Karpas-422 (cell line): ENCODE measurements at regions not wholly inside any gene's neighbourhood (a gene's known extent, or its start where the extent isn't known, plus 50 kb on each side); places are given as distances from the start of the nearest gene placed in this dataset.
"Not testable (repeated sequence)": the region's sequence is repeated elsewhere in the genome, so short reads cannot be mapped to it uniquely, and the experiment has no call there.

Experiments
- DNase-seq: peaks from one replicate; pipeline ENCODE4 v3.0.0-alpha.2; 2015
- H2AFZ ChIP-seq: fragments of 200-600 bp; sonication (generic); 2 replicates; pipeline ENCODE4 v1.6.1; 2014; ENCODE audit warnings: antibody characterized with exemption, low read length, mixed read lengths
- H3K27ac ChIP-seq: fragments of 200-600 bp; sonication (generic); 2 replicates; pipeline ENCODE4 v1.5.1; 2014; ENCODE audit warnings: mild to moderate bottlenecking, low read length, moderate library complexity
- H3K27me3 ChIP-seq: fragments of 200-600 bp; sonication (generic); 2 replicates; pipeline ENCODE4 v1.6.1; 2014; ENCODE audit warnings: low read length, mixed read lengths
- H3K36me3 ChIP-seq: fragments of 200-600 bp; sonication (generic); 2 replicates; pipeline ENCODE4 v1.6.1; 2014; ENCODE audit warnings: low read length, mixed read lengths; ENCODE audit not compliant: insufficient read depth
- H3K4me1 ChIP-seq: fragments of 200-600 bp; sonication (generic); 2 replicates; pipeline ENCODE4 v1.6.1; 2014; ENCODE audit warnings: mild to moderate bottlenecking, low read length, mixed read lengths
- H3K4me2 ChIP-seq: fragments of 200-600 bp; sonication (generic); 2 replicates; pipeline ENCODE4 v1.6.1; 2014; ENCODE audit warnings: low read length, low read depth, mild to moderate bottlenecking; ENCODE audit not compliant: poor library complexity, severe bottlenecking
- H3K4me3 ChIP-seq: fragments of 200-600 bp; sonication (generic); 2 replicates; pipeline ENCODE4 v1.5.1; 2014; ENCODE audit warnings: mild to moderate bottlenecking, antibody characterized with exemption, low read length, mixed read lengths
- H3K79me2 ChIP-seq: fragments of 200-600 bp; sonication (generic); 2 replicates; pipeline ENCODE4 v1.6.1; 2014; ENCODE audit warnings: mild to moderate bottlenecking, low read length, mixed read lengths
- H3K9ac ChIP-seq: fragments of 200-600 bp; sonication (generic); 2 replicates; pipeline ENCODE4 v1.6.0; 2014; ENCODE audit warnings: low read length
- H3K9me2 ChIP-seq: fragments of 200-600 bp; sonication (generic), shearing (Covaris generic); replicated peaks from 2 replicates; pipeline ENCODE4 v1.6.0; 2014; ENCODE audit warnings: mild to moderate bottlenecking, low read length, moderate library complexity; ENCODE audit not compliant: insufficient read depth
- H3K9me3 ChIP-seq: fragments of 300-700, 200-600 bp; sonication (generic); 2 replicates; pipeline ENCODE4 v1.6.1; 2014; ENCODE audit warnings: low read length, mixed read lengths
- H4K20me1 ChIP-seq: fragments of 200-600 bp; sonication (generic); 2 replicates; pipeline ENCODE4 v1.6.1; 2014; ENCODE audit warnings: mild to moderate bottlenecking, antibody characterized with exemption, low read length, low read depth; ENCODE audit not compliant: insufficient read depth

DNA sequence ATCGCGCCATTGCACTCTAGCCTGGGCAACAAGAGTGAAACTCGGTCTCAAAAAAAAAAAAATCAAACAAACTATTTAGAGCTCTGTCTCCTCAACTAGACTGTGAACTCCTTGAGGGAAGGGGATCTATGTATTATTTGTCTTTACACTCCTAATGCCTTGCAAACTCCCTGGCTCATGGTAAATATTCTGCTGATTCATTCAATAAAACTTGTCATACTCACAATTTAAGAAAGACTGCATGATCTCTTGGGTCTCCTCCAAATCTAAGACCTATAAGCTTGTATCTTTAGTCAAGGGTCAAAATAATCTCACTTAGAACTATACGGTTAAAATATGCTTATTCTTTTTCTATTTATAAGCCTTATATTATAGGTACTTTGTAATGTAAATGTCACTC is 90.3 kb upstream of the NR5A2 start:
- Histone ChIP-seq H3K9me2 (no peaks in the 10 kb centered on the region), H3K4me1 (no peaks in the 10 kb centered on the region), H2AFZ (no peak overlapping the region), H3K4me3 (no peak overlapping the region), H3K27ac (no peak overlapping the region), H3K36me3 (no peaks in the 10 kb centered on the region), H3K9me3 (no peaks in the 10 kb centered on the region), H3K9ac (no peak overlapping the region), H3K27me3 (no peaks in the 10 kb centered on the region), H4K20me1 (no peaks in the 10 kb centered on the region), H3K79me2 (no peaks in the 10 kb centered on the region), H3K4me2 (no peak overlapping the region)
- DNase-seq: no peak

DNA sequence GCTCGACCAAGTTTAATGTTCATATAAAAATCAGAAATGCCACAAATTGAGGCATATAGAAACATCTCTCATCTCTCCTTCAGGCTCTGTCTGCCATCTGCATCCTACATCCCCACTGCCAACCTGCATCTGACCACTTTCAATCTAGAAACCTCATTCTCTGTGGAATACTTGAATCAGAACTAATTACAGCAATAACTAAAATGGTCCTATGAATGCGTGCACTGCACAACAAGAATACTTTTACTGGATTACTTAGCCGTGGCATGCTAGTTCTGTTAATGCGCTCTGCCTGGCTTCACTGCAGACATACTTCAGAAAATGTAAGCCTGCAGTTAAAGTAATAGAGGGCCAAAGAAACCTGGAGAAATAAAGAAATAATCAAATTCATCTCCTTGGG is 89.8 kb upstream of the NR5A2 start:
- H3K9me3 ChIP-seq: no peaks in the 10 kb centered on the region
- no peak overlapping the region for H2AFZ ChIP-seq
- no peaks in the 10 kb centered on the region for H3K36me3 ChIP-seq
- H3K9me2 ChIP-seq: no peaks in the 10 kb centered on the region
- no peak for DNase-seq
- no peaks in the 10 kb centered on the region for H4K20me1 ChIP-seq
- no peak overlapping the region for H3K4me2 ChIP-seq
- H3K4me1 ChIP-seq: no peaks in the 10 kb centered on the region
- no peaks in the 10 kb centered on the region for H3K79me2 ChIP-seq
- no peak overlapping the region for H3K27ac ChIP-seq
- no peak overlapping the region for H3K9ac ChIP-seq
- no peak overlapping the region for H3K4me3 ChIP-seq
- H3K27me3 ChIP-seq: no peaks in the 10 kb centered on the region

DNA sequence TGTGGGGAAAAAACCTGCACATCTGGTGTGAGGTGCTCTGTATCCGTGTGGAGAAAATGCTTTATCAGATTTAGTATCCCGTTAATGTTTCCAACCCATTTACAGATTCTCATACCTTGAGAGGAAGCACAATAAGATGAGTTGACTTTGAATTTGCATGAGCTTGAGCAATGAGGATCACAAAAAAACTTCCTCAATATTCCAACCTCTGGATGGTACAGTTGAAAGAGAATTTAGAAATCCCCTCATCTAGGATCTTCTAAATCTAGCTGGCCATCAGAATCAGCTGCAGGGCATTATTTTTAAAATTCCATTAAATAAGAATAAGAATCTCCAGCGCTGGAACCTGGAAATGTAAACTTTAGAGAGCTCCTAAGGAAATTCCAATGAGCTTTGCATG is 82.5 kb upstream of the NR5A2 start:
- Histone ChIP-seq H3K4me1 (no peaks in the 10 kb centered on the region), H3K9ac (no peak overlapping the region), H3K4me3 (no peak overlapping the region), H3K4me2 (no peak overlapping the region), H2AFZ (no peak overlapping the region), H3K27me3 (no peaks in the 10 kb centered on the region), H3K36me3 (no peaks in the 10 kb centered on the region), H3K9me3 (no peaks in the 10 kb centered on the region), H3K9me2 (no peaks in the 10 kb centered on the region), H4K20me1 (no peaks in the 10 kb centered on the region), H3K79me2 (no peaks in the 10 kb centered on the region), H3K27ac (no peak overlapping the region)
- DNase-seq: no peak

DNA sequence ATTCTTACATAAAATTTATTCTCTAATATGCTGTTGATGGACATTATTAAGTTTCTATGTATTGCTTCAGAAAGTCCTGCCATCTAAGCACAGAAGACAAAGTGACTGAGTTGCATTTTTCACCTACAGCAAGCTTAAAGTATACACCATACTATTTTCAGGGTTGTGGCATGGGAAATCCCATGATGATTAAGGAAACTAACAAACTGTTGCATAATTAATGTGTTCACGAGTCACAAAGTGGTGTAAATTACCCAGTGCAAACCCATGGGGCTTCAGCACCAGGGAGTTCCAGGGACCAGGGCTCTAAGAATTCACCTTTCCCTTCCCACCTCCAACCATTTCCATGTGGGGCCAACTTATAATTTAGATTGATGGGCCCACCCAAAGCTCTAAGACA is 81.9 kb upstream of the NR5A2 start:
- no peaks in the 10 kb centered on the region for H3K9me3 ChIP-seq
- no peaks in the 10 kb centered on the region for H3K27me3 ChIP-seq
- no peaks in the 10 kb centered on the region for H4K20me1 ChIP-seq
- no peaks in the 10 kb centered on the region for H3K36me3 ChIP-seq
- no peak overlapping the region for H3K4me2 ChIP-seq
- no peak for DNase-seq
- H3K27ac ChIP-seq: no peak overlapping the region
- H3K79me2 ChIP-seq: no peaks in the 10 kb centered on the region
- H3K4me3 ChIP-seq: no peak overlapping the region
- no peaks in the 10 kb centered on the region for H3K4me1 ChIP-seq
- H3K9me2 ChIP-seq: no peaks in the 10 kb centered on the region
- H2AFZ ChIP-seq: no peak overlapping the region
- no peak overlapping the region for H3K9ac ChIP-seq

DNA sequence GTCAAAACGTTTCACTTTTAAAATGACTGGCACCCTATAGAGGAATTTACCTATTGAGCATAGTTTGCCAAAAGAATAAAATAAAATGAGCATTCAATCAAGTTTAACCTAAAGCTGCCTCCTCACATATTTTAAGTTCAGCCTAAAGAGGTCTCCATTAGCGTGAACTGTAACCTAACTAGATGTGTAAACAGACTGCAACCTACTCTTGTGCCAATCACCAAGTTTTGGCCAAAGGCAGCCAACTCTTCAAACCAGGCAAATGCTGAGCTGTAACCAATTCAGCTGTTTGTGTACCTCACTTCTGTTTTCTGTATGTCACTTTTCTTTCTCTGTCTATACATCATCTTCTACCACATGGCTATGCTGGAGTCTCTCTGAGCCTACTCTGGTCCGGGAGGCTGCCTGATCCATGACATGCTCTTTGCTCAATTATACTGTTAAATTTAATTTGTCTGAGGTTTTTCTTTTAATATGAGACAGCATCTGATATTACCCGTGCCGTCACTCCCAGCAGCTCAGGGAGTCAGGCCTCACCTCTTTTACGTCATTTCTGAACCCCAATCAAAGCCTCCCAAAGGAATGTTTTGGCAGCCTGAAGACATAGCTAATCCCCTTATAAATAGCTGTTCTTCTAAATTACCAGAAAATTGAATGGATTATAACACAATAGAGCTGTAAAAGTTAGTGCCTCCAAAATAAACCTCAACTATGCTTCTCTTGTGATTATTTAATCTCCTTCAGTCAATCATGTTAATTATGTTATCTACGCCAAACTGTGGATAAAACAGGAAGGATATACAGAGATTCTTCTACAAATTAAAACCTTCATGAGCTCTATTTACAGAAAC is 81.0 kb upstream of the NR5A2 start:
- Histone ChIP-seq H3K9ac (no peak overlapping the region), H4K20me1 (no peaks in the 10 kb centered on the region), H3K9me2 (no peaks in the 10 kb centered on the region), H3K9me3 (no peaks in the 10 kb centered on the region), H3K4me2 (no peak overlapping the region), H3K4me3 (no peak overlapping the region), H3K27me3 (no peaks in the 10 kb centered on the region), H3K27ac (no peak overlapping the region), H2AFZ (no peak overlapping the region), H3K79me2 (no peaks in the 10 kb centered on the region), H3K36me3 (no peaks in the 10 kb centered on the region), H3K4me1 (no peaks in the 10 kb centered on the region)
- no peak for DNase-seq

DNA sequence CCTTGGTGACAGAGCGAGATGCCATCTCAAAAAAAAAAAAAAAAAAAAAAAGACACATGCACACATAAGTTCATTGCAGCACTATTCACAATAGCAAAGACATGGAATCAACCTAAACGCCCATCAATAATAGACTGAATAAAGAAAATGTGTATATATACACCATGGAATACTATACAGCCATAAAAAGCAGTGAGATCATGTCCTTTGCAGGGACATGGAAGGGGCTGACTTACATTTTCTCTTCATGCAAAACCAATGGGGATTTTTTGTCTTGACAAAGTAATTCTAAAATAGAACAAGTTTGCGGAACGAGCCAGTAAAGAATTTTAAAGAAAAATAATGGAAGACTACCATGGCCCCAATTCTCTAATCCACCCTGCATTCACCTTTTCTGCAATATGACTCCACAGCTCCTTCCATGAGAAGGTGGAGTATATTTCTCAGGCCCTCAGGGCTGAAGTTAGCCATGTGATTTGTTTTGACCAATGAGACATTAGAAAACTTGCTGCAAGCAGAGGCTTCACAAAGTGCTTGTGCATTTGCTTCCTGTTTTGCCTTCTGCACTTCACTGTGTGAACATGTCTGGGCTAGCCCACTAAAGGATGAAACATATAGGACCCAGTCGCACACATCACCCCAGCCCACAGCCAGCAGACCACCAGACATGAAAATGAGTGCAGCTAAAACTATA is 78.8 kb upstream of the NR5A2 start:
- no peak overlapping the region for H3K27ac ChIP-seq
- H3K9me2 ChIP-seq: no peaks in the 10 kb centered on the region
- no peak for DNase-seq

DNA sequence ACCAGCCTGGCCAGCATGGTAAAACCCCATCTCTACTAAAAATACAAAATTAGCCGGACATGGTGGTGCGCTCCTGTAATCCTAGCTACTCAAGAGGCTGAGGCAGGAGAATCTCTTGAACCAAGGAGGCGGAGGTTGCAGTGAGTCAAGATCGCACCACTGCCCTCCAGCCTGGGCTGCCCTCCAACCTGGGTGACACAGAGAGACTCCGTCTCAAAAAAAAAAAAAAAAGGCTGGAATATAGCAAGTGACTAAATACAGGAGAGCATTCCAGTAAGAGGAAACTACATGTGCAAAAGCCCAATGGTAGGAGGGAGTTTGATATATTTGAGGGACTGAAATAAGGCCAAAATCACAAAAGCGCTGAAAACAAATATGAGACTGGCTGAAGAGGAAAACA is 76.5 kb upstream of the NR5A2 start:
- not testable (repeated sequence) for DNase-seq, H3K4me3 ChIP-seq, H3K27me3 ChIP-seq, H3K36me3 ChIP-seq, H3K9me3 ChIP-seq, H3K9ac ChIP-seq, H4K20me1 ChIP-seq, H3K4me1 ChIP-seq, H3K4me2 ChIP-seq, H3K9me2 ChIP-seq, H3K27ac ChIP-seq, H3K79me2 ChIP-seq, H2AFZ ChIP-seq

More for the DNA sequence above, 78.8 kb upstream of the NR5A2 start:
- no peaks in the 10 kb centered on the region for H3K9me3 ChIP-seq
- no peaks in the 10 kb centered on the region for H3K36me3 ChIP-seq
- no peaks in the 10 kb centered on the region for H4K20me1 ChIP-seq
- H3K27me3 ChIP-seq: no peaks in the 10 kb centered on the region
- H3K4me3 ChIP-seq: no peak overlapping the region
- H3K4me1 ChIP-seq: no peaks in the 10 kb centered on the region
- no peak overlapping the region for H3K4me2 ChIP-seq
- no peak overlapping the region for H3K9ac ChIP-seq
- H2AFZ ChIP-seq: no peak overlapping the region
- no peaks in the 10 kb centered on the region for H3K79me2 ChIP-seq

DNA sequence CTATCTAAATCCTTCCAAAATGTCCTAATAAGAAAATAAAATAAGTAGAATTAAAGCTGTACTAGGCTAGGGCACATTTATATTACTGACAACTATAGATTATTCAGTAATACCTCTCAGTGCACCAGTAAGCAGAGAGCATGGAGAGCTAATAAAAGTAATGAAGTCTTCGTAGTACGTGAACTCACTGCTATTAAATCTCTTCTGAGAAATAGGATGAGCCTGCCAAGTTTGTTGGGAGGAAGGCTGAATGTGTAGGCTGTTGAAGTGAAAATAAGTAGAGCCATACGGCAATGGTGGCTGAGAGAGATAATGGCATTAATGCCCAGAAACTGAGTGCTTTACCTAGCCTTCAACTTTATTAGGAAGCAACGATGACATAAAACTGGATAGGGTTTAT is 73.9 kb upstream of the NR5A2 start:
- H3K27ac ChIP-seq: no peak overlapping the region
- H4K20me1 ChIP-seq: no peaks in the 10 kb centered on the region
- no peak overlapping the region for H3K4me3 ChIP-seq
- no peaks in the 10 kb centered on the region for H3K79me2 ChIP-seq
- H2AFZ ChIP-seq: no peak overlapping the region
- no peak for DNase-seq
- H3K9ac ChIP-seq: no peak overlapping the region
- no peaks in the 10 kb centered on the region for H3K9me3 ChIP-seq
- H3K27me3 ChIP-seq: no peaks in the 10 kb centered on the region
- H3K36me3 ChIP-seq: no peaks in the 10 kb centered on the region
- H3K9me2 ChIP-seq: no peaks in the 10 kb centered on the region
- H3K4me1 ChIP-seq: no peaks in the 10 kb centered on the region
- no peak overlapping the region for H3K4me2 ChIP-seq
